Stimulated activated CD8-positive, alpha-beta memory T cell treated with anti-CD3 and anti-CD28 coated beads, Interleukin-7, amount 100 ng/mL, for 24 hours (primary cell): ENCODE measurements at regions not wholly inside any gene's neighbourhood (a gene's known extent, or its start where the extent isn't known, plus 50 kb on each side); places are given as distances from the start of the nearest gene placed in this dataset.

Experiments
- DNase-seq: peaks from one replicate; pipeline ENCODE4 v3.0.0-alpha.2; 2020; ENCODE audit warnings: low read depth

DNA sequence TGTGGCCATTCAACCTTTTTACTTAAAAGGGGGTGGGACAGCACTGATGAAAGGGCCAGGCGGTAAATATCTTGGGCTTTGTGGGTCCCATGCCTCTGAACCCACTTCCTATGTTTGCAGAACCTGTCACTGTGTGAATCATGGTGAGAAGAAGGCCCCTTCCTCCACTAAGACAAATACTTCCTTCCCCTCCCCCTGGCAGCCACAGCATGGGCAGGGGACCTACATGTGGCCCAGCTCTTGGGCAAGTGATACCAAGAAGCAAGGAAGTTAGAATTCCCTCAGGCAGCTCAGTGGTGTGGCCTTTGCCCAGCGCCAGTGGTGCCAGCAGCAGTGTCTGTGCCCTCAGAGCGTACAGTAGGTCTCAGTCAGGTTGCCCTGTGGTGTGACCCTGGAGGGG lies 168.6 kb downstream of the TRIM33 start:
- no peak for DNase-seq

DNA sequence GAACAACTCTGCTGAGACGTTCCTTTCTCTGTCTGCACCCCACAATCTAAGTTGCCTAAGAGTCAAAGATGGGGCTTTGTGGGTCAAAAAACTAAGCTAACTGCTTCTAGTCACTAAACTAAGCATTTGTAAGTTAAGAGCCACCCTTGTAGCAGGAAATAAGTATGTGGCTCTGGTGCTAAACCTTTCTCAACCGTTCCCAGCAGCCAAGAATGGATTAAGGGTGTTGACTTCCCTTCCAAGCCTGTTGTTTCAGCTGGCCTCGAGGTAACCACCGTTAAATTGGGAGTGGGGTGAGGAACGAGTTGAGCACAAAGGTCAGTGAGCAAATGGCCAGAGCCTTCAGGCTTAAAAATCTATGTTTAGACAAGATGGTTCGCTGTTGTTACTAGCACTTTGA lies 169.1 kb downstream of the TRIM33 start:
- DNase-seq: no peak

GRCh38 chr1:114341299-114341698 lies 169.7 kb downstream of the TRIM33 start:
- no peak for DNase-seq

DNA sequence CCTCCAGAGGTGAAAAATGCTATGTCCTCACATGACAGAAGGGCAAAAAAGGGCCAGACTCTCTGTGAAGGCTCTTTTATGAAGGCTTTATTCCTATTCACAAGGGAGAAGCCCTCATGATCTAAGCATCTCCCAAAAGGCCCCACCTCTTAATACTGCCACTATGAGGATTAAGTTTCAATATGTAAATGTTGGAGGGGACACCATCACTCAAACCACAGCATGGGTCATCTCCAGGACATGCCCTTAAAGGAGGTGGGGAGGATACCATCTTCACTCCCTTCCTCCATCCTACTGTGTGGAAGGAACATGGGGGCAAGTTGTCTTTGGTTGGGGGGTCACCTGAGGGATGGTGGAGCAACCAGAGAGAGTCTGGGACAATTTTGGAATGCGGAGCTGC lies 170.1 kb downstream of the TRIM33 start:
- no peak for DNase-seq

DNA sequence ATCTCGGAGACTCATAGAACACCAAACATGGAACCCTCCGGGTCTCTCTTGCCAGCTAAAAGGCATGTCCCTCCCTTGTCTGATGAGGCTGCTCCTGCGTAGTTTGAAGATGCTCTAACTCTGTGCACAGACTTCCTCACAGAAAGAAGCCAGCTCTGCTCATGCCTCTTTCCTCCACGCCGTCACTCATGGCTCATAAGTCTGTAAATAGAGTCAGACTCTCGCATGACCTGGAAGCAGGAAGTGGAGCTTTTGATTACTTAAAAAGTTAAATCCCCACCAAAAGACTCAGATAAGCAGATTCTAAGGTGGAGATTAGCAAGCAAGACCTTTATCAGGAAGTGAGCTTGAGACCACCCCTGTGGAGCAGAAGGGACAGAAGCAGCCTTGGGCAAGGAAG lies 171.6 kb downstream of the TRIM33 start:
- DNase-seq: no peak

DNA sequence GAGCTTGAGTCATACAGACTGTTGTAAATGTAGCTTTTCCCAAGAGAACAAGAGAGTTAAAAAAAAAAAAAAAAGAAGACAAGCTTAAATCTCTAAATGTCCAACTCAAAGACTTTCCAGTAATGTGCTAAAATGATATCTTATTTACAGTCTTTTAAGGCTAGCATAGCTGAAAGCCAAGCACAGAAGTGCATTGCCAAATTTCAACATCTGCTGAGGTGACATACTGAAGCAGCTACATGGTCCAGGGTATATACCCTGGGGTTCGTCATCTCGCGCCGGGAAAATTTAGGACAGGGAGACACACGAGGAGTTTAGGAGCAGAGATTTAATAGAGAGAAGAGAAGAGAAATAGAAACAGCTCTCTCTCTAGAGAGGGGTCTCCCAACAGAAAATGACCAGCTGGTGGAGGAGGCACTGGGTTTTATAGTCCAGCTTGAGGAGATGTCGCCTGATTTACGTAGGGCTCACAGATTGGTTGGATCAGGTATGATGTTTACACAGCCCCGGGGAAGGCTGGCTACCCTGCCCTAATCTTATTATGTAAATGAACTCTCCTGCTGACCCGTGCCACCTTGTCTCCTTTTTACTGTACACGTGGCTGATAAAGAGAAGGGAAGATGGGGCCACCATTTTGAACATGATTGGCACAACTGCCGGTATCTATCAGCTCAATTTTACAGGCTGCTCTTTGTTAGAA lies 172.7 kb downstream of the TRIM33 start:
- DNase-seq: no peak

DNA sequence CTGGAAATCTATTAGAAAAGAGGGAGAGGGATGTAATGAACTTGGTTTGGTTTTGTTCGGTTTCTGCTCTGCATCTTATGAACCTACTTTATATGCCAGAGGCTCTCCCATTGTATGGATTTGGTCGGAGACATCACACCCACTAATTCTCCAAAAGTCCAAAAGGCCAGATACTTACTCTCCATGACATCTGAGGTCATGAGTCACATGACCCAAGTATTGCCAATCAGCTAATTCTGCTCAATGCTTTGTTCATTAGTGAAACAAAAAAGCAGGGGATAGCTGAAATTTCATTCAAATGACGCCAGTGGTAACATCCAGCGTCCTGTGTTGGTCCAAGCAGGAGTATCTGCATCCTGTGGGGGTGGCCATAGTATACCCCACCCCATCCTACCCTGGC lies 173.6 kb downstream of the TRIM33 start:
- DNase-seq: no peak

- DNase-seq: no peak
Measured at GRCh38 chr1:114336360-114336759, 174.6 kb downstream of the TRIM33 start.

DNA sequence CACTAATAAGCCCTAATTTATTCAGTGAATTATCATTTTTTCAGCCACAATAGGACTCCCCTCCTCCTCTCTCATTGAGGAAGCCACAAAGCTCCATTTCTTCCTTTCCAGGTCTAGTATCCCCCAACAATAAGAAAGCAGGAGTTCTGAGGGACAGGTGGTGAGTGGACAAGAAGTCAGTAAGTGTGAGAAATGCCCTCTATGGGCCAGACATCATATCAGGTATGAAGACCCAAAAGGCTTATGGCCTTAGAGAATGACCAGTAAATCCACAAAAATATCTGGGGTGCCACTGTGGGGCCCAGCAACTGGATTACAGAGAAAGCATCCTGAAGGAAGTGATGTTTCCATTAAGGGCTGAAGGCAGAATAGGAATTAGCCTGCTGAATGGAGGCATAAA lies 175.7 kb downstream of the TRIM33 start:
- no peak for DNase-seq

DNA sequence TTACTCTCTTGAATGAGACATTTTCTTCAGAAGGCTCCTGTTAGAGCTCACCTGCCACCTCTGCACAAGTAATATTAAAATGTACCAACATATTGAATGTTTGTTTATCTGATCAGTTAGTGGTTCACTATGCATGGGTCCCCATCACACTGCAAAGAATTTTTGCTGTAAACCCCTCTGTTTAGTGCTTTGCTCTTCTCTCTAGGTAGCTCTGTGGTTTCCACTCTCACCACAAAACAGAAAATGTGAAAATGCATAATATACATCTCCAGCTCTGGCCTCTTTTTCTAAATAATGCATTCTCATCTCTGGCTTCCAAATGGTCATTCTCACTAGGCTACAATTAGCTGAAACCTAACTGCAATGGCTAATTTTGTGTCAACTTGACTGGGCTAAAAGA lies 176.7 kb downstream of the TRIM33 start:
- DNase-seq: no peak

- no peak for DNase-seq
Measured at GRCh38 chr1:114333690-114334089, 177.3 kb downstream of the TRIM33 start.

DNA sequence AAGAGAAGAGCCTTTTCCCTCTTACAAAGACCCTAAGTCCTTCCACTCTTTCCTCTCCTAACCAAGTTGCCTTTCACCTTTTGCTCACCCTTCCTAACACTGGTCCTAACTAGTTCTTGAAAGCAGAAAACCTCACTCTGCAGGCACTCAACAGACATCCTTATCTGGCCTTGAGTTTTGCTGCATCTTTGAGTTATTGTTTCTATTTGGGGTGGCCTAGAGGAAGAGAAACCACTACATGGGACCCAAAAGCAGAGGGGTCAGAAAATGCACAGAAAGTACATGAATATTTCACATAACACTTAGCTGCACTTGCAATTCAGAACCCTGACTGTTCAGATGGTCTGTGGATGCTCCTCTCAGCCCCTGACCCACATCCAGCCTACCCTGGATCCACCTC lies 178.3 kb upstream of the SYT6 start:
- no peak for DNase-seq

- no peak for DNase-seq
Measured at GRCh38 chr1:114330451-114330983, 176.8 kb upstream of the SYT6 start.

GRCh38 chr1:114328361-114328904 lies 174.8 kb upstream of the SYT6 start:
- DNase-seq: no peak

DNA sequence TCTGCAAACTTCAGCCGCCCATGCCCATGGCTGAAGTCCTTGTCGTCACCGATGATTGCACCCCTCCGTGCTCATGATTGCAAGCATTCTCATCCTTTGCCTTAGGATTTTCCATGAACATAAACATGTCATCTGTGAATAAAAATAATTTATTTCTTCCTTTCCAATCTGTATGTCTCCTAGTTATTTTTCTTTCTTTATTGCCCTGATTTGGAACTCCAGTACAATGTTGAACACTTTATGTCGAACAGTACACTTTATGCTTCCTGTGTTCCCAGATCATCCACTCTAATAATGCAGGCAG lies 170.9 kb upstream of the SYT6 start:
- DNase-seq: no peak

GRCh38 chr1:114323959-114324661 lies 170.4 kb upstream of the SYT6 start:
- no peak for DNase-seq

GRCh38 chr1:114322734-114323133 lies 169.1 kb upstream of the SYT6 start:
- DNase-seq: no peak

DNA sequence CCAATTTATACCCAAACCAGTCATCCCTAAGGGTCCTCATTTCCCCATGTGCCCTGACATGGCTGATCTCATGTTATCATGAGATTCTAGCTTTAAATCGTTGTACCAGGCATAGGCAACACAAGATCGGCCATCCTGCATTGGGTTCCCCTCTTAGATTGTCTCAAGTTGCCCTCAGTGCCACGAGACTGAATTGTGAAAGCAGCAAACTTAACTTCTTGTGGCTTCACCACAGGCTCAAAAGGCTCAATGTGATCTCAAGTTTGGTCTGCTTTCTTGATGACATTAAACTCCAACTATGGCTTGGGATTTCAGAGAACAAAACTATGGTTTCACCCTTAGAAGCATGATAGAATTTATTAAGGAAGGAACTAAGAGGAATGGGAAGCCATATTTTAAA lies 168.5 kb upstream of the SYT6 start:
- DNase-seq: no peak

GRCh38 chr1:114320586-114320985 lies 166.9 kb upstream of the SYT6 start:
- DNase-seq: no peak

- no peak for DNase-seq
Measured at GRCh38 chr1:114319418-114319817, 165.7 kb upstream of the SYT6 start.

DNA sequence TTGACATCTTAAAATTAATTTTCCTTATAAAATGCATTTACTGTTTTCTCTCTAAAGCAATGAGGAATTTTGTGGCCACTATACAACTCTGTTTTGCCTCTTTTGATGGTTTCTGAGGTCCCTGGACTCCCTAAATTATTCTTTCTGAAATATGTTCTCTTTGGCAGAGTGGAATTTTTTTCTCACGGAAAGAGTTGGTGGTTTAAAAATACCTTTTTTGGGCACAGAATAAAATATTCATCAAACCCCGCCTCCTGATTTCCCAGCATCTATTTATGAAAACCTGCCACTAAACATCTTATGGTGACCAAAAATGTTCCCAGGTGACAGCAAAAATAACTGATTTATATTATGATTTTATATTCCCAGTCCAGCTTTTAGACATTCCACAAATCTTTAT lies 165.3 kb upstream of the SYT6 start:
- DNase-seq: no peak

DNA sequence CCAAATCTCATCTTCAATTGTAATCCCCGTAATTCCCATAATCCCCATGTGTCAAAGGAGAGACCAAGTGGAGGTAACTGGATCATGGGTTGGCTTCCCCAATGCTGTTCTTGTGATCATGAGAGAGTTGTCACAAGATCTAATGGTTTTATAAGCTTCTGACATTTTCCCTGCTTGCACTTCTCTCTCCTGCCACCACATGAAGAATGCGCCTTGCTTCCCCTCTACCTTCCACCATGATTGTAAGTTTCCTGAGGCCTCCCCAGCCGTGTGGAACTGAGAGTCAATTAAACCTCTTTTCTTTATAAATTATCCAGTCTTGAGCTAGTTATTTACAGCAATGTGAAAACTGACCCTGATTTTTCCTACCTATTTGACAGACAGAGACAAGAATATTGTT lies 162.5 kb upstream of the SYT6 start:
- no peak for DNase-seq

GRCh38 chr1:114315631-114316030 lies 162.0 kb upstream of the SYT6 start:
- no peak for DNase-seq

DNA sequence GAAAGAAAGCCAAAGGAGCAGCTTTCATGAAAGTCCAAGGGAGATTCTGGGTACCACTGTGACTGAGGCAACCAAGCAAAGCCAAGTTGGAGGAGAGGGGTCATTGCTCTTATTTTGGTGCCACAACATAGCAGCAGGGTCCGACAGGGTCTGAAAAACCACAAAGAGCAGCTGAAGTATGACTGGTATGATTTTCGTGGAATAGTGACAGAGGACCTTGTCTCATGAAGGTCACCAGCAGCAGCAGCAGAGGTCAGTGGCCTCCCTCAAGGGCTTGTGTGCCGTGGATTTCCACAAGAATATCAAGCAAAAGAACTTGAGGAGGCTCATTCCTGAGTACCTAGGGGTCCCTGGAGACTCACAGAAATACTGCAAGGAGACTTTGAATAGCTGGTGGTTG lies 160.9 kb upstream of the SYT6 start:
- DNase-seq: no peak
